Gastrocnemius medialis (tissue), 4 donors: ENCODE measurements at regions not wholly inside any gene's neighbourhood (a gene's known extent, or its start where the extent isn't known, plus 50 kb on each side); places are given as distances from the start of the nearest gene placed in this dataset.
A peak's percentile ranks its signal among the peaks of the same experiment; 100 is the strongest.

ENCODE experiments used
- ATAC-seq, 2 donors: fragments of 150-250 bp; one replicate each; pipeline ENCODE4 v1.9.1; 2016
- DNase-seq, 2 donors: peaks; one replicate each; pipeline ENCODE4 v3.0.0-alpha.2; 2019
- H3K27ac ChIP-seq, 4 donors: fragments of 200-600 bp; sonication (generic); 1 replicate in 1 of 4; 2 replicates in 3 of 4; pipeline ENCODE4 v1.5.1; 2016 to 2018; ENCODE audit warnings: mild to moderate bottlenecking in 2 of 4, moderate library complexity in 1 of 4
- H3K27me3 ChIP-seq, 3 donors: fragments of 200-600 bp; sonication (generic) in 2 of 3; 1 replicate in 1 of 3; 2 replicates in 2 of 3; pipeline versions ENCODE4 v1.5.1 to v1.6.0; 2016 to 2019; ENCODE audit warnings: mild to moderate bottlenecking in 1 of 3, moderate library complexity in 1 of 3
- H3K36me3 ChIP-seq, 2 donors: fragments of 200-600 bp; sonication (generic) in 1 of 2; one replicate each; pipeline ENCODE4 v1.5.1; 2017 to 2018
- H3K4me1 ChIP-seq, 2 donors: fragments of 200-600 bp; sonication (generic) in 1 of 2; one replicate each; pipeline ENCODE4 v1.5.1; 2016 to 2017; ENCODE audit warnings: mild to moderate bottlenecking in 2 of 2
- H3K4me3 ChIP-seq, 4 donors: fragments of 200-600 bp; sonication (generic) in 3 of 4; 1 replicate in 1 of 4; 2 replicates in 3 of 4; pipeline ENCODE4 v1.5.1; 2016 to 2019; ENCODE audit warnings: mild to moderate bottlenecking in 2 of 4
- H3K9me3 ChIP-seq, 3 donors: fragments of 200-600 bp; sonication (generic) in 2 of 3; 1 replicate in 1 of 3; 2 replicates in 2 of 3; pipeline ENCODE4 v1.5.1; 2016 to 2019
- POLR2A ChIP-seq, 2 donors: fragments of 450-650 bp; IDR thresholded peaks; one replicate each; pipeline ENCODE4 v1.6.1; 2017; ENCODE audit warnings: antibody characterized with exemption in 2 of 2, mild to moderate bottlenecking in 2 of 2, moderate library complexity in 2 of 2
- in situ Hi-C, 4 donors: fragments of 200-750 bp; cut with MboI; loops; one replicate each; pipeline versions ENCODE4 v1.15.0 to v1.8.0; 2017; ENCODE audit warnings: low sequenced_read_pairs in 4 of 4
- intact Hi-C: fragments of 100-400 bp; cut with DNase I; formaldehyde crosslinking; loops from one replicate; pipeline ENCODE4 v1.15.1; 2023; ENCODE audit warnings: low total_unique reads
- TF ChIP-seq, protein P1 (sequence below), 5 experiments: fragments of 450-650 bp in 3 of 5; fragments of 200-600 bp in 2 of 5; sonication (generic) in 2 of 5; IDR thresholded peaks in 4 of 5; conservative IDR thresholded peaks in 1 of 5; 1 replicate in 4 of 5; 2 replicates in 1 of 5; pipeline ENCODE4 v1.5.1; 2016 to 2019; ENCODE audit warnings: antibody characterized with exemption in 5 of 5, mild to moderate bottlenecking in 3 of 5, moderate library complexity in 3 of 5

DNA sequence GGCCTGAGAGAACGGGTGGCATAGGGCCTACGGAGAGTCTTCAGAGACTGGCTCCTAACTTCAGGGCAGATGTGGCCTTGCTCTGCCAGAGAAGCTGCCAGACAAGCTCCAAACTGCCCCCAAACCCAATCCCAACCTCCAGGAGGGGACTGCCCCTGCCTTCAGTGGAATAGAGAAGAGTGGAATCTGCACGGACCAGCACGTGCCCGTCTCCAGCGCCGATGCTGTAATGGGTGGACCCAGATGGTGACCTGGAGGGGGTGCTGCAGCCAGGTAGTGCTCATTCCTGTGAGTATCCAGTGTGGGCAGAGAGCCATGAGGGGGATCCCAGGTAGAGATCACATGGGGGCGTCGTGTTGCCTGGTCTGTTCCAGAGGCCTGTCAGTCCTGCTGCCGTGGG is 73.2 kb upstream of the NKX1-1 start:
- ATAC-seq = no peak
- no peak overlapping the region for H3K27ac ChIP-seq
- H3K4me1 ChIP-seq = no peaks in the 10 kb centered on the region
- no peaks in the 10 kb centered on the region for H3K36me3 ChIP-seq
- peaks cover 0 to 4% (median 0%) of the 10 kb centered on the region in 3 donors for H3K27me3 ChIP-seq
- intact Hi-C loops = no loop called here
- H3K9me3 ChIP-seq = peaks cover 0 to 11% (median 3%) of the 10 kb centered on the region in 3 donors
- DNase-seq = peak in 1 of 2 donors; percentile 10
- TF ChIP-seq, protein P1, sequence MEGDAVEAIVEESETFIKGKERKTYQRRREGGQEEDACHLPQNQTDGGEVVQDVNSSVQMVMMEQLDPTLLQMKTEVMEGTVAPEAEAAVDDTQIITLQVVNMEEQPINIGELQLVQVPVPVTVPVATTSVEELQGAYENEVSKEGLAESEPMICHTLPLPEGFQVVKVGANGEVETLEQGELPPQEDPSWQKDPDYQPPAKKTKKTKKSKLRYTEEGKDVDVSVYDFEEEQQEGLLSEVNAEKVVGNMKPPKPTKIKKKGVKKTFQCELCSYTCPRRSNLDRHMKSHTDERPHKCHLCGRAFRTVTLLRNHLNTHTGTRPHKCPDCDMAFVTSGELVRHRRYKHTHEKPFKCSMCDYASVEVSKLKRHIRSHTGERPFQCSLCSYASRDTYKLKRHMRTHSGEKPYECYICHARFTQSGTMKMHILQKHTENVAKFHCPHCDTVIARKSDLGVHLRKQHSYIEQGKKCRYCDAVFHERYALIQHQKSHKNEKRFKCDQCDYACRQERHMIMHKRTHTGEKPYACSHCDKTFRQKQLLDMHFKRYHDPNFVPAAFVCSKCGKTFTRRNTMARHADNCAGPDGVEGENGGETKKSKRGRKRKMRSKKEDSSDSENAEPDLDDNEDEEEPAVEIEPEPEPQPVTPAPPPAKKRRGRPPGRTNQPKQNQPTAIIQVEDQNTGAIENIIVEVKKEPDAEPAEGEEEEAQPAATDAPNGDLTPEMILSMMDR (IDR thresholded peaks at IDR 0.05 in 4 of 5, conservative IDR thresholded peaks at IDR 0.05 in 1 of 5) = no peak
- TF ChIP-seq POLR2A (IDR thresholded peaks at IDR 0.05) = no peak
- in situ Hi-C loops = no loop called here
- H3K4me3 ChIP-seq = no peak overlapping the region

DNA sequence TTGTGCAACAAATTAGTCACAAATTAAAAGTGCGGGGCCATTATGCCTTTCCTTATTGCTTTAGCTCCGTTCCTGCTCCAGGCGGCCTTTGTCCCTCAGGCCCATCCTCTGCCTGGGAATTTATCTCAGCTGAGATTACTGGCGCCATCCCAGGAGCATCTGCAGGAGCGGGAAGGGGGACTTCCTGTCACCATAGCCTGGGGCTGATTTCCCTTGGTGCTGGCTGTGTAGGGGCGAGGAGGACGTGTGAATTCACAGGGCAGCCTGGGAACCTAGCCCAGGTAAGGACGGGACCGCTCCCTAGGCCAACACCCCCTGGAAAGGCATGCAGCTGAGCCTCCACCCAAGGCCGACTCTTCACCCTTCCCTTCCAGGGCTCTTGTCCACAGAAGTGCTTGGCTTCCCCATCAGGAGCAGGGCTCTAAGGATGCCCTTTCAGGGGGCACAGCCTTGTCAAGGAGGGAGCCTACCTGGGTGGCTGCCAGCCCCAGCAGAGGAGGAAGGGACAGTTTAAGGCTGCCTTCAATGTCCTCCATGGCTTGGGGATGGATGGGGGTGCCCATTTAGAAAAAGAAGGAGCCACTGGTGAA is 72.6 kb upstream of the NKX1-1 start:
- no peaks in the 10 kb centered on the region for H3K4me1 ChIP-seq
- peaks cover 0 to 11% (median 3%) of the 10 kb centered on the region in 3 donors for H3K9me3 ChIP-seq
- peaks cover 0 to 4% (median 1%) of the 10 kb centered on the region in 3 donors for H3K27me3 ChIP-seq
- no peaks in the 10 kb centered on the region for H3K36me3 ChIP-seq
- no peak overlapping the region for H3K4me3 ChIP-seq
- intact Hi-C loops = no loop called here
- TF ChIP-seq, protein P1 (IDR thresholded peaks at IDR 0.05 in 4 of 5, conservative IDR thresholded peaks at IDR 0.05 in 1 of 5) = no peak
- TF ChIP-seq POLR2A (IDR thresholded peaks at IDR 0.05) = no peak
- in situ Hi-C loops = no loop called here
- DNase-seq = peak in 1 of 2 donors; percentile 7
- ATAC-seq = no peak
- no peak overlapping the region for H3K27ac ChIP-seq

DNA sequence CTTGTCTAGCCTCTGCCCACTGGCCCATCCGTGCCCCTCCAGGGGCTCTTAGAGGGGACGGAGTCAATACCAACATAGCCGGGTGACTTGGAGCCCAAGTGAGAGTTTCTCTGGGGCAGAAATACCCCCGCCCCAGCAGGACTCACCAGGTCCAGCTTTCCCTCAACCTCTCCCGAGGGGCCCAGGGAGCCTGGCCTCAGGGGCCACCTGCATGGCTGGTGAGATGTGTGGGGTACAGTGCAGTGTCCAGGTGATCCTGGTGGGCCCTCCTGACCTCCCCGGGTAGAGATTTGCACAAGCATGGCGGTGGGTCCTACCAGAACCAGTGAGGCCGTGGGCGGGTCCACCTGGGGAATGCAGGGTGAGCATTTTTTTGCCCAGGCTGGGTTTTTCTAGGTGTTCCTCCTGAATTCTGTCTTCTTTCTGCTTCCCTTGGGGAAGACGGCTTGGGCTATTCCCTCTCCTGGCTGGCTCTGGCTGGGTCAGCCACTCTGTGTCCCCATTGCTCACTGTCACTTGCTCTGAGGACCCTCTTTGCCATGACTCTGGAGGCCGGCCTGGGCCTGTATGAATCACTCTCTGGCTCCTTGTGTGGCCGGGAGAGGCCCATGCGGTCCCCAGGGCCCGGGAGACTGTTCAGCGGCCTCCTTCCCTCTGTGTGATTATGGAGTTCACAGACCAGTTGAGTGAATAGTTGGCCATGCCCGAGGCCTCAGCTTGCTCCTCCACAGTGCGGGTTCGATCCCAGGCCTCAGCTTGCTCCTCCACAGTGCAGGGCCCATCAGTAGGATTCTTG is 71.0 kb upstream of the NKX1-1 start:
- Histone ChIP-seq H3K4me3 (no peak overlapping the region), H3K4me1 (no peaks in the 10 kb centered on the region), H3K36me3 (no peaks in the 10 kb centered on the region), H3K27me3 (peaks cover 7 to 15% (median 10%) of the 10 kb centered on the region in 3 donors), H3K27ac (no peak overlapping the region), H3K9me3 (peaks cover 0 to 11% (median 3%) of the 10 kb centered on the region in 3 donors)
- intact Hi-C loops = no loop called here
- ATAC-seq = no peak
- in situ Hi-C loops = no loop called here
- TF ChIP-seq, protein P1 (IDR thresholded peaks at IDR 0.05 in 4 of 5, conservative IDR thresholded peaks at IDR 0.05 in 1 of 5) = no peak
- no peak for TF ChIP-seq POLR2A (IDR thresholded peaks at IDR 0.05)
- no peak for DNase-seq

DNA sequence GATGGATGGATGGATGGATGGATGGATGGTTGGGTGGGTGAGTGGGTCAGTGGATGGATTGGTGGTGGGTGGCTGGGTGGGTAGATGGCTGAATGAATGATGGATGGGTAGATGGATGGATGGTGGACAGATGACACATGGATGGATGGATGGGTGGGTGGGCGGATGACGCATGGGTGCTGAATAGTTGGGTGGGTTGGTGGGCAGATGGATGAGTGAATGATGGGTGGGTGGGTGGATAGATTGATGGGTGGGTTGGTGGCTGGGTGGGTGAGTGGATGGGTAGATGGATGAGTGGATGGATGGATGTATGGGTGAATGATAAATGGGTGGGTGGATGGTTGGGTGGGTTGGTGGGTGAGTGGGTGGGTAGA is 69.9 kb upstream of the NKX1-1 start:
- Histone ChIP-seq H3K36me3 (no peaks in the 10 kb centered on the region), H3K27ac (no peak overlapping the region), H3K9me3 (peaks cover 0 to 3% (median 0%) of the 10 kb centered on the region in 3 donors), H3K27me3 (peaks cover 14 to 25% (median 16%) of the 10 kb centered on the region in 3 donors), H3K4me3 (no peak overlapping the region), H3K4me1 (no peaks in the 10 kb centered on the region)
- intact Hi-C loops = no loop called here
- in situ Hi-C loops = no loop called here
- no peak for TF ChIP-seq POLR2A (IDR thresholded peaks at IDR 0.05)
- TF ChIP-seq, protein P1 (IDR thresholded peaks at IDR 0.05 in 4 of 5, conservative IDR thresholded peaks at IDR 0.05 in 1 of 5) = no peak
- DNase-seq (no peak), ATAC-seq (no peak)
